Nephron progenitor cell (in vitro differentiated cells): ENCODE measurements at regions not wholly inside any gene's neighbourhood (a gene's known extent, or its start where the extent isn't known, plus 50 kb on each side); places are given as distances from the start of the nearest gene placed in this dataset.

Source experiments
- DNase-seq: peaks from one replicate; pipeline ENCODE4 v3.0.0; 2021
- H3K27ac Mint-ChIP-seq: 2 replicates; pipeline ENCODE4 v1.8.0; 2021; ENCODE audit warnings: mild to moderate bottlenecking, moderate library complexity, mixed read lengths
- H3K27me3 Mint-ChIP-seq: 2 replicates; pipeline ENCODE4 v1.8.0; 2021; ENCODE audit warnings: mild to moderate bottlenecking, low read depth, mixed read lengths; ENCODE audit not compliant: poor library complexity
- H3K36me3 Mint-ChIP-seq: 2 replicates; pipeline ENCODE4 v1.8.0; 2021; ENCODE audit warnings: low read depth, mixed read lengths
- H3K4me1 Mint-ChIP-seq: 2 replicates; pipeline ENCODE4 v1.8.0; 2021; ENCODE audit warnings: mixed read lengths
- H3K4me3 Mint-ChIP-seq: 2 replicates; pipeline ENCODE4 v1.8.0; 2021; ENCODE audit warnings: mild to moderate bottlenecking, moderate library complexity, mixed read lengths
- H3K9me3 Mint-ChIP-seq: 2 replicates; pipeline ENCODE4 v1.8.0; 2021; ENCODE audit warnings: mild to moderate bottlenecking, moderate library complexity, mixed read lengths
- CTCF ChIP-seq: fragments of 200-600 bp; sonication (generic); IDR thresholded peaks from 2 replicates; pipeline ENCODE4 v1.5.0; 2021; ENCODE audit warnings: antibody characterized with exemption

GRCh38 chr2:163405298-163405697 lies 330.5 kb downstream of the FIGN start:
- Mint-ChIP-seq H3K4me3 (no peak overlapping the region), H3K36me3 (no peaks in the 10 kb centered on the region), H3K27me3 (no peaks in the 10 kb centered on the region), H3K27ac (no peak overlapping the region), H3K4me1 (no peaks in the 10 kb centered on the region), H3K9me3 (no peaks in the 10 kb centered on the region)
- DNase-seq, result no peak
- no peak for TF ChIP-seq CTCF

GRCh38 chr2:163401481-163401880 lies 334.3 kb downstream of the FIGN start:
- H3K9me3 Mint-ChIP-seq, result no peaks in the 10 kb centered on the region
- DNase-seq, result no peak
- H3K27ac Mint-ChIP-seq, result no peak overlapping the region
- H3K27me3 Mint-ChIP-seq, result no peaks in the 10 kb centered on the region
- no peak for TF ChIP-seq CTCF
- no peak overlapping the region for H3K4me3 Mint-ChIP-seq
- no peaks in the 10 kb centered on the region for H3K36me3 Mint-ChIP-seq
- H3K4me1 Mint-ChIP-seq, result no peaks in the 10 kb centered on the region

GRCh38 chr2:163397451-163397850 lies 338.4 kb downstream of the FIGN start:
- Mint-ChIP-seq H3K27me3 (no peaks in the 10 kb centered on the region), H3K4me3 (no peak overlapping the region), H3K4me1 (no peaks in the 10 kb centered on the region), H3K27ac (no peak overlapping the region), H3K9me3 (no peaks in the 10 kb centered on the region), H3K36me3 (no peaks in the 10 kb centered on the region)
- DNase-seq, result no peak
- TF ChIP-seq CTCF, result no peak

- Mint-ChIP-seq H3K9me3 (no peaks in the 10 kb centered on the region), H3K27me3 (no peaks in the 10 kb centered on the region), H3K36me3 (no peaks in the 10 kb centered on the region), H3K27ac (no peak overlapping the region), H3K4me3 (no peak overlapping the region), H3K4me1 (no peaks in the 10 kb centered on the region)
- no peak for DNase-seq
- TF ChIP-seq CTCF, result no peak
Measured at GRCh38 chr2:163395602-163396001, 340.2 kb downstream of the FIGN start.

- Mint-ChIP-seq H3K36me3 (no peaks in the 10 kb centered on the region), H3K27ac (no peak overlapping the region), H3K4me1 (no peaks in the 10 kb centered on the region), H3K4me3 (no peak overlapping the region), H3K27me3 (no peaks in the 10 kb centered on the region), H3K9me3 (no peaks in the 10 kb centered on the region)
- no peak for DNase-seq
- TF ChIP-seq CTCF, result no peak
Measured at GRCh38 chr2:163389838-163390237, 346.0 kb downstream of the FIGN start.

GRCh38 chr2:163375472-163375871 lies 360.3 kb downstream of the FIGN start:
- no peak for DNase-seq
- Mint-ChIP-seq H3K36me3 (no peaks in the 10 kb centered on the region), H3K27ac (no peak overlapping the region), H3K27me3 (peaks cover 2% of the 10 kb centered on the region), H3K4me3 (no peak overlapping the region), H3K4me1 (no peaks in the 10 kb centered on the region), H3K9me3 (peaks cover 10% of the 10 kb centered on the region)
- TF ChIP-seq CTCF, result no peak
